ENCODE measurements at regions not wholly inside any gene's neighbourhood (a gene's known extent, or its start where the extent isn't known, plus 50 kb on each side); places are given as distances from the start of the nearest gene placed in this dataset.

DNA sequence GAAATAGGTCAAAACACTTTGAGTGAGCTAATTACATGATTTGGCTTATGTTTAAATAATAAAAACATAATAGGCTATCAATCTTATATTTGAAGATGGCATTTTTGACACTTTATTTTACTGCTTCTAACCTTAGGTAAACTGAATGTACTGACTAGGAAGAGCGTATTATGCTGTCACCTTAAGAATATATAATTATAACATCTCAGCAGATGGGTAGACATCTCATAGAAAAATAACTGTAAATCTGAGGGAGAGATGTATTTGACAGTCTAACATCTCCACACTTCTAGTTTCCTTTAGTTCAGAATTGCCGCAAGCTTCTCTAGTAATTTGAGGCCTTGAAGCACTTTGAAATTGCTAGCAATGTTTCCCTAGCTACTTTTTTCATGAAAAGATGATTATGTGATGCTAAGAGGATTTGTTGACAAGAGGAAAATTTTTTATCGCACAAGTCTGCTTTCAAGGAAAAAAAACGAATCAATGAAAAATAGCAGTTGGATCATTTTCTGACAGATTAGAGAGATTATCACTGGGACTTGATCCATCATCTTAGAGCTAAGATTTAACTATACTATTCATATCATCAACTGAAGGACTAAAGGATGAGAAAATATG, 238.2 kb upstream of the NAALADL2 start:
- H3K9me3 ChIP-seq, result no peaks in the 10 kb centered on the region
- no peaks in the 10 kb centered on the region for H4K20me1 ChIP-seq
- H3K27me3 ChIP-seq, result no peaks in the 10 kb centered on the region
- H3K4me1 ChIP-seq, result peaks cover 21% of the 10 kb centered on the region
- H3K4me3 ChIP-seq, result no peak overlapping the region
- no peak for TF ChIP-seq Cebpa-rat (IDR thresholded peaks at IDR 0.05)
- H3K4me2 ChIP-seq, result no peak overlapping the region
- no peak overlapping the region for H3K27ac ChIP-seq
- no peaks in the 10 kb centered on the region for H3K36me3 ChIP-seq
- no peak overlapping the region for H3K9ac ChIP-seq

DNA sequence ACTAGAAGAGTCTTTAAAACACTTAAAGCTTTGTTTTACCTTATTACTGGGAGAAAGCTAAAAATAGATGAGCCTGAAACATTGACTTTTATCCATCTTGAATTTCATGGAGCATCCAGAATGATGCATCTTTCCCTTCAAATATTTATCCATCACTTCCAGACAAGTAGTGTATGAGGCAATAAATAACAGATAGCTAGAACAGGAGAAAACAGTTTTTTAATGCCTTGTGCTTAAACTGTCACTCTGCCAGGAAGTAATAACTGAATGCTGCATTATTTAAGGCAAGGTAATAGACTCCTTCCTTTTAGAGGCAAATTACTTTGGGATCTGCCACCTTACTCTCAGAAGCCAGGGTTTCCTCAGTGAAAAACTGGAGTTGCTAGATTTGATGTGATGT, 225.8 kb upstream of the NAALADL2 start:
- Histone ChIP-seq H3K9ac (no peak overlapping the region), H3K27ac (no peak overlapping the region), H3K27me3 (no peaks in the 10 kb centered on the region), H3K9me3 (no peaks in the 10 kb centered on the region), H3K4me1 (no peaks in the 10 kb centered on the region), H3K4me2 (no peak overlapping the region), H3K4me3 (no peak overlapping the region), H3K36me3 (no peaks in the 10 kb centered on the region), H4K20me1 (no peaks in the 10 kb centered on the region)
- no peak for TF ChIP-seq Cebpa-rat (IDR thresholded peaks at IDR 0.05)

DNA sequence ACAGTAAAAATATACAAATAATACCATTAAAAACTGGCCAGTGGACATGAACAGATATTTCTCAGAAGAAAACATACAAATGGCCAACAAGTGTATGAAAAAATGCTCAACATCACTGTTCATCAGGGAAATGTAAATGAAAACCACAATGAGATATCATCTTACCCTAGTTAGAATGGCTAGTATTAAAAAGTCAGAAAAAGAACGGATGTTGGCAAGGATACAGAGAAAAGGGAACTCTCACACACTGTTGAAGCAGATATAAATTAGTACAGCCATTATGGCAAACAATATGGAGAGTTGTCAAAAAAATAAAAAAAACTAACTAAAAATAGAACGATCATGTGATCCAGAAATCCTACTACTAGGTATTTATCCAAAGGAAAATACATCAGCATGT, 222.7 kb upstream of the NAALADL2 start:
- Histone ChIP-seq H3K27ac (no peak overlapping the region), H3K36me3 (no peaks in the 10 kb centered on the region), H3K4me3 (no peak overlapping the region), H3K4me1 (no peaks in the 10 kb centered on the region), H3K9ac (no peak overlapping the region), H3K27me3 (no peaks in the 10 kb centered on the region), H3K4me2 (no peak overlapping the region), H4K20me1 (no peaks in the 10 kb centered on the region), H3K9me3 (no peaks in the 10 kb centered on the region)
- no peak for TF ChIP-seq Cebpa-rat (IDR thresholded peaks at IDR 0.05)

DNA sequence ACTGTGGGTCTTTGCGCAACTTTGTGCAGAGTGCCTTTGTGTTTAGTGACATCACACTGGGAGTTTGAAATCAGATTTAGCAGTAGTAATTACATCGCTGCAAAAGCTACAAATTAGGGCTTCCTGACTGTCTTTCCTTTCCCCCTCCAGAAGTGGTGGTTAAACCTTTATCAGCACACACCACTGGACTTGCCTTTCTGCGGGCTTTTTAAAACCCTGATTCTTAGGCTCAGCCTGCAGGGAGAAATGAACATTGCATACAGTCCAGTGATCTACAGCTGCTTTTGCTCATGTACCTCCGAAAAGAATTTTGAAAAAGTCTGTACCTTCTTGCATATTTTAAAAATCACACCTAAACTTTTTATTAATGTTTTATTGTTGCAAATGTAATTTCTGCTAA, 219.7 kb upstream of the NAALADL2 start:
- Histone ChIP-seq H3K27me3 (no peaks in the 10 kb centered on the region), H3K4me1 (no peaks in the 10 kb centered on the region), H3K27ac (no peak overlapping the region), H3K4me2 (no peak overlapping the region), H3K4me3 (no peak overlapping the region), H3K36me3 (no peaks in the 10 kb centered on the region), H4K20me1 (no peaks in the 10 kb centered on the region), H3K9me3 (no peaks in the 10 kb centered on the region), H3K9ac (no peak overlapping the region)
- no peak for TF ChIP-seq Cebpa-rat (IDR thresholded peaks at IDR 0.05)

DNA sequence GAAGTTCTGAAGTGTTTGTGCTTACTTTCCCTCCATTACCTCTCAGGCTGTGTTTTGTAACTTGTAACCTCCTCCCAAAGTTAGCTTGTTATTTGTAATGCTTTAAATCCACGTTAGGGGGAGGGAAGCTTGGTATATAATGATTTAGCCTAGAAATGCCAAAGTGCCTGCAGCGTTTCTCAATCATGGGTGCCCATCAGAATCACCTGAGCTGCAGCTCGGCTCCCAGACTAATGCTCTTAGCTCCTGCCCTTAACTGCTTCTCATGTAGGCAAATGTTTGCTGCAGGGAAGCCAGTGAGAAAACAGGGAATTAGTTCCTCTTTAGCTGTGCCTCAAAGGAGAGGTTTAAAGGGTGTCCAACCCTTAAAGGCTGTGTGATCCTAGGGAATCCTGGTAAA, 219.2 kb upstream of the NAALADL2 start:
- Histone ChIP-seq H3K9me3 (no peaks in the 10 kb centered on the region), H3K4me2 (no peak overlapping the region), H3K4me1 (no peaks in the 10 kb centered on the region), H3K9ac (no peak overlapping the region), H4K20me1 (no peaks in the 10 kb centered on the region), H3K4me3 (no peak overlapping the region), H3K27ac (no peak overlapping the region), H3K36me3 (no peaks in the 10 kb centered on the region), H3K27me3 (no peaks in the 10 kb centered on the region)
- TF ChIP-seq Cebpa-rat (IDR thresholded peaks at IDR 0.05), result no peak

DNA sequence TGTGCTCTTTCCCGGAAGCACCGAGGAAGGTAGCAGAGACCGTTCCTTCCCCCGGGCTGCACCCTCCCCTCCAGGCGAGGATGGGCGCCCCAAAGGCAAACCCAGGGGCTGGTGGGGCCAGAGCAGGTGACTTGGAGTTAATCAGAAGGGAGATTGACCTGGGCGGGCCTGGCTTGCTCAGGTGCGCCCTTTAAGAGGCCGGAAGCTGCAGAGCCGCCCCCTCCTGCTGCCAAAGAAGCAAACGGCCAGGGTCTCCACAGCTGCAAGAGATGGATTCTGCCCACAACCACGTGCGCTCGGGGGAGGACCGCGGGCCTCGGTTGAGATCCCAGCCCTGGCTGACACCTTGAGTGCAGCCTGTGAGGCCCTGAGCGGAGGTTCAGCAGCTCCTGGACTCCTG, 218.2 kb upstream of the NAALADL2 start:
- Histone ChIP-seq H3K27me3 (no peaks in the 10 kb centered on the region), H3K36me3 (no peaks in the 10 kb centered on the region), H3K9ac (no peak overlapping the region), H3K9me3 (no peaks in the 10 kb centered on the region), H3K4me3 (no peak overlapping the region), H3K4me2 (no peak overlapping the region), H4K20me1 (no peaks in the 10 kb centered on the region), H3K27ac (no peak overlapping the region), H3K4me1 (no peaks in the 10 kb centered on the region)
- TF ChIP-seq Cebpa-rat (IDR thresholded peaks at IDR 0.05), result no peak

DNA sequence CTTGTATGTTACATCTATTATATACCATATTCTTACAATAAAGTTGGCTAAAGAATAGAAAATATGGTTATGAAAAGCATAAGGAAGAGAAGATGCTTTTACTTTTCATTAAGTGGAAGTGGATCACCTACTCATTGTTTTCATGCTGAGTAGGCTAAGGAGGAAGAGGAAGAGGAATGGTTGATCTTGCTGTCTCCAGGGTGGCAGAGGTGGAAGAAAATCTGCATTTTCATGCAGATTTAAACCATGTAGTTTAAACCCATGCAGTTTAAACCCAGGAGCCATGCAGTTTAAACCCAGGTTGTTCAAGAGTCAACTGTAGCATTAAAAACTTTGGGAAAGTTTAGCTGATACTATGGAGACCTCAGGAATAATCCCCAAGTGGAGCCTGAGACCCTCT, 214.8 kb upstream of the NAALADL2 start:
- H3K4me1 ChIP-seq, result no peaks in the 10 kb centered on the region
- no peaks in the 10 kb centered on the region for H3K9me3 ChIP-seq
- H3K27me3 ChIP-seq, result no peaks in the 10 kb centered on the region
- no peak overlapping the region for H3K4me2 ChIP-seq
- TF ChIP-seq Cebpa-rat (IDR thresholded peaks at IDR 0.05), result no peak
- no peak overlapping the region for H3K4me3 ChIP-seq
- no peak overlapping the region for H3K27ac ChIP-seq
- no peak overlapping the region for H3K9ac ChIP-seq
- H4K20me1 ChIP-seq, result no peaks in the 10 kb centered on the region
- H3K36me3 ChIP-seq, result no peaks in the 10 kb centered on the region

DNA sequence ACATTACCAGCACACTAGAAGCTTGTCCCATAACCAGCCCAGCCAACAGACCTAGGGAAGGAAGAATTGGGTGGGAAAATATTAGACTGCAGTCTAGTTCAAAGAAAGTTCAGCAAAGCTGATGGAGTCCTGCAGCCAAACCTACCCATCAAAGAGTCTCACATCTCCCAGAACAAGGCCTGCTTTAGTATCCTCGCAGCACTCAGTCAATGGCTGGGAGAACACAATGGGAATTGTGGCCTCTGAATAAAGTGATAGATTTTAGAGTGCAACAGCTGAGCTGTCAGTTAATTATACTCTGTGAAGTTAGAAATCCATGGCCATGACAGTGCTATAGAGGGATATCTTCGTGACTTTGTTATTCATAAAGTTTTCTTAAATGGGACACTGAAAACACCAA, 207.2 kb upstream of the NAALADL2 start:
- Histone ChIP-seq H3K27ac (no peak overlapping the region), H3K4me1 (no peaks in the 10 kb centered on the region), H4K20me1 (no peaks in the 10 kb centered on the region), H3K4me3 (no peak overlapping the region), H3K4me2 (no peak overlapping the region), H3K9ac (no peak overlapping the region), H3K9me3 (no peaks in the 10 kb centered on the region), H3K36me3 (no peaks in the 10 kb centered on the region), H3K27me3 (no peaks in the 10 kb centered on the region)
- no peak for TF ChIP-seq Cebpa-rat (IDR thresholded peaks at IDR 0.05)

DNA sequence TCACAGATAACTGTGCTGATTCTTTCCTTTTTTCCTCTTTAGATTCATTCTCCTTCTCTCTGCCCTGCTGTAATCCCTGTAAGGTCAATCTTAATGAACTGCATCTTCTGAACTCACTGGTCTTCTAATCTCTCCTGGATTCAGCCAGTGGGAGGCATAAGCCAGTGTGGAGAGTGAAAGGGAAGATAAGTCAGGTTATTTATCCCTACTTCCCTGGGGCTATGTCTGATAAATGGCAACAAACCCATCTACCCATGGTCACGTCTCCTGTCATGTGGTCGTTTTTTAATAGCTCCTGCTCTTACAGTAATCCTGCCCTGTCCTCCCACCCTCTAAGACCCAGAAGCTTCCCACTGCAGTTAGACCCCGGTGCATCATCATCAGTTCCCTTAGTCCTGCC, 199.6 kb upstream of the NAALADL2 start:
- Histone ChIP-seq H3K4me1 (no peaks in the 10 kb centered on the region), H4K20me1 (no peaks in the 10 kb centered on the region), H3K36me3 (no peaks in the 10 kb centered on the region), H3K4me3 (no peak overlapping the region), H3K27ac (no peak overlapping the region), H3K9ac (no peak overlapping the region), H3K4me2 (no peak overlapping the region), H3K9me3 (no peaks in the 10 kb centered on the region), H3K27me3 (no peaks in the 10 kb centered on the region)
- no peak for TF ChIP-seq Cebpa-rat (IDR thresholded peaks at IDR 0.05)

DNA sequence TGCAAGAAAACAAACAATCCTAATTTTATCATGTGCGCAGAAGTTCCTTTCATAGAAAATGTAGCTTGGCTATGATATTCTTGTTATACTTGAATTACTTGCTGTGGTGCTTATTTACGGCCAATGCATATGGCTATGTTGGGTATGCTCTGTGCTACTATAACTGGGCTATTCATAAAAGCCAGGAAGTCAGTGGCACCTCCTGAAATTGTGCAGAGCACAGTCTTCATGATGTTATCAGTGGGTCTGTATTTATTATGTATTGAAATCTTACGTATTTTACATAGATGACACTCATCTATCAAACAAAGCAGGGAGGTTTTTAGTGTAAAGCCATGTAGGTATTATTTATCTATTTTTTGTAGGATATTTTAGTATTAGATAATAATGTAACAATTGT, 196.5 kb upstream of the NAALADL2 start:
- Histone ChIP-seq H3K4me3 (no peak overlapping the region), H3K9me3 (no peaks in the 10 kb centered on the region)
- TF ChIP-seq Cebpa-rat (IDR thresholded peaks at IDR 0.05), result no peak

DNA sequence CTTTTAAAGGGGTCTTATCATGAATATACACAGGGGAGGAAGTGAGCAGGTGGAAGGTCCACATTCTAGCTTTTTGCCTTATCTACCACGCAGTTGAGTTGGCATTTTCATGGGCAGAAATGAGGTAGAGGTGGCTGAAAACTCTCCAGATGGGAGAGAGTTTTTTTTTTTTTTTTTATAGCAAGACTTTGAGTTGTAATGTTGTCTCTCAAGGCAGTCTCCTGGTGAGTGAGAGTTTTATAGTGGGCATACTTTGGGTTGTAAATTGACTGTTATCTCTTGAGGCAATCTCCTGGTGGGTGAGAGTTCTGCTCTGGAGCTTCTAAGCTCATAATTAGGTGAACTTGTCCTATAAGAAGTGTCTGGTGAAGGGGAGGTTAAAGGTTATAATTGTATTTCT, 191.7 kb upstream of the NAALADL2 start:
- Histone ChIP-seq H3K4me2 (no peak overlapping the region), H3K4me3 (no peak overlapping the region), H3K9me3 (no peaks in the 10 kb centered on the region), H3K4me1 (no peaks in the 10 kb centered on the region), H3K27ac (no peak overlapping the region), H4K20me1 (no peaks in the 10 kb centered on the region), H3K36me3 (no peaks in the 10 kb centered on the region), H3K27me3 (no peaks in the 10 kb centered on the region), H3K9ac (no peak overlapping the region)
- TF ChIP-seq Cebpa-rat (IDR thresholded peaks at IDR 0.05), result no peak

More for the DNA sequence above, 196.5 kb upstream of the NAALADL2 start:
- H3K4me2 ChIP-seq, result no peak overlapping the region
- no peak overlapping the region for H3K9ac ChIP-seq
- H3K27ac ChIP-seq, result no peak overlapping the region
- H3K36me3 ChIP-seq, result no peaks in the 10 kb centered on the region
- no peaks in the 10 kb centered on the region for H4K20me1 ChIP-seq
- H3K27me3 ChIP-seq, result no peaks in the 10 kb centered on the region
- no peaks in the 10 kb centered on the region for H3K4me1 ChIP-seq

Data from BLaER1 (cell line).